ENCODE measurements at regions not wholly inside any gene's neighbourhood (a gene's known extent, or its start where the extent isn't known, plus 50 kb on each side); places are given as distances from the start of the nearest gene placed in this dataset.

DNA sequence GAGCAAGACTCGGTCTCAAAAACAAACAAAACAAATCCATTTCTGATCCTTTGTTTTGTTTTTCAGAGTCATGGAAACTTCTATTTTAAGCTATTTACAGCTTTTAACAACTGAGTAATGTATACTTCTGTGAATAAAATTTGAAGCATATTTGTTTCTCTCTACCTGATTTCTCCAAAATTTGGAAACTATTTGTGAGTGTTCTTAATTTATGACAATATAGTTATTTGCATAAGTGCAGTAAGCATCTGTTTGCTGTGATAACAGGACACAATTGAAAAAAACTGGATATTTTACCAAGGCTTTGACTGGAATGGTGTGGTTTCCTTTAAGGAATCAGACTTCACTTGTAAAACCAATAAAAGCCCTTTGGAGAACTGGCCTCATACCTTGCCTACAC lies 53.3 kb upstream of the GULP1 start:
- no peak overlapping the region for H2BK5ac ChIP-seq (ENCODE audit: low read depth, low read length, poor library complexity, severe bottlenecking)
- no peak overlapping the region for H2BK20ac ChIP-seq (ENCODE audit: low read depth, low read length)
- H4K8ac ChIP-seq (ENCODE audit: low read depth in 2 of 2, low read length in 2 of 2): no peak overlapping the region
- no TSS peak for BruUV-seq (replicated peaks)
- no peaks in the 10 kb centered on the region for H3K36me3 ChIP-seq (ENCODE audit: control insufficient read depth, insufficient read depth, low read length)
- no peak overlapping the region for H3K4ac ChIP-seq (ENCODE audit: low read depth, low read length)
- dilution Hi-C loops (cut with HindIII; ENCODE audit: low sequenced_read_pairs, unreplicated experiment) (no loop called here), intact Hi-C loops (cut with micrococcal nuclease) (no loop called here), in situ Hi-C loops (cut with MboI; ENCODE audit: low sequenced_read_pairs) (no loop called here)
- no peaks in the 10 kb centered on the region for H3K9me1 ChIP-seq (ENCODE audit: insufficient read depth, low read length)
- H4K20me1 ChIP-seq (ENCODE audit: insufficient read depth, low read length): no peaks in the 10 kb centered on the region
- H2AFZ ChIP-seq (replicated peaks; ENCODE audit: low read length, poor library complexity): no peak overlapping the region
- no peak overlapping the region for H3K27ac ChIP-seq (ENCODE audit: insufficient read depth, low read length)
- no peak for TF ChIP-seq RFX5 (IDR thresholded peaks at IDR 0.05; ENCODE audit: low read depth, low read length)
- TF ChIP-seq, protein P1, sequence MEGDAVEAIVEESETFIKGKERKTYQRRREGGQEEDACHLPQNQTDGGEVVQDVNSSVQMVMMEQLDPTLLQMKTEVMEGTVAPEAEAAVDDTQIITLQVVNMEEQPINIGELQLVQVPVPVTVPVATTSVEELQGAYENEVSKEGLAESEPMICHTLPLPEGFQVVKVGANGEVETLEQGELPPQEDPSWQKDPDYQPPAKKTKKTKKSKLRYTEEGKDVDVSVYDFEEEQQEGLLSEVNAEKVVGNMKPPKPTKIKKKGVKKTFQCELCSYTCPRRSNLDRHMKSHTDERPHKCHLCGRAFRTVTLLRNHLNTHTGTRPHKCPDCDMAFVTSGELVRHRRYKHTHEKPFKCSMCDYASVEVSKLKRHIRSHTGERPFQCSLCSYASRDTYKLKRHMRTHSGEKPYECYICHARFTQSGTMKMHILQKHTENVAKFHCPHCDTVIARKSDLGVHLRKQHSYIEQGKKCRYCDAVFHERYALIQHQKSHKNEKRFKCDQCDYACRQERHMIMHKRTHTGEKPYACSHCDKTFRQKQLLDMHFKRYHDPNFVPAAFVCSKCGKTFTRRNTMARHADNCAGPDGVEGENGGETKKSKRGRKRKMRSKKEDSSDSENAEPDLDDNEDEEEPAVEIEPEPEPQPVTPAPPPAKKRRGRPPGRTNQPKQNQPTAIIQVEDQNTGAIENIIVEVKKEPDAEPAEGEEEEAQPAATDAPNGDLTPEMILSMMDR (conservative IDR thresholded peaks at IDR 0.05; ENCODE audit: low read depth, low read length): no peak
- no peak for TF ChIP-seq USF2 (IDR thresholded peaks at IDR 0.05; ENCODE audit: low read depth, low read length)
- TF ChIP-seq NFE2L2 (IDR thresholded peaks at IDR 0.05; ENCODE audit: low read depth, low read length): no peak
- TF ChIP-seq, protein P2, sequence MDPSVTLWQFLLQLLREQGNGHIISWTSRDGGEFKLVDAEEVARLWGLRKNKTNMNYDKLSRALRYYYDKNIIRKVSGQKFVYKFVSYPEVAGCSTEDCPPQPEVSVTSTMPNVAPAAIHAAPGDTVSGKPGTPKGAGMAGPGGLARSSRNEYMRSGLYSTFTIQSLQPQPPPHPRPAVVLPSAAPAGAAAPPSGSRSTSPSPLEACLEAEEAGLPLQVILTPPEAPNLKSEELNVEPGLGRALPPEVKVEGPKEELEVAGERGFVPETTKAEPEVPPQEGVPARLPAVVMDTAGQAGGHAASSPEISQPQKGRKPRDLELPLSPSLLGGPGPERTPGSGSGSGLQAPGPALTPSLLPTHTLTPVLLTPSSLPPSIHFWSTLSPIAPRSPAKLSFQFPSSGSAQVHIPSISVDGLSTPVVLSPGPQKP (IDR thresholded peaks at IDR 0.05; ENCODE audit: borderline replicate concordance, low read depth, low read length): no peak
- TF ChIP-seq RAD21 (IDR thresholded peaks at IDR 0.05; ENCODE audit: low read length): no peak
- no peak for TF ChIP-seq MAZ (IDR thresholded peaks at IDR 0.05; ENCODE audit: borderline replicate concordance, low read depth, low read length)
- TF ChIP-seq CEBPB (IDR thresholded peaks at IDR 0.05; ENCODE audit: low read depth, low read length): no peak
- TF ChIP-seq POLR2A (IDR thresholded peaks at IDR 0.05; ENCODE audit: low read depth, low read length): no peak
- TF ChIP-seq FOS (IDR thresholded peaks at IDR 0.05; ENCODE audit: low read depth, low read length): no peak
- no peak for TF ChIP-seq RCOR1 (IDR thresholded peaks at IDR 0.05; ENCODE audit: insufficient replicate concordance, low read length)
- no peak for TF ChIP-seq BHLHE40 (IDR thresholded peaks at IDR 0.05; ENCODE audit: low read depth, low read length)
- no peak for TF ChIP-seq SMC3 (IDR thresholded peaks at IDR 0.05; ENCODE audit: low read depth, low read length)
- no peak for TF ChIP-seq CHD1 (IDR thresholded peaks at IDR 0.05; ENCODE audit: low read depth, low read length)
- TF ChIP-seq MAFK (IDR thresholded peaks at IDR 0.05; ENCODE audit: low read depth, low read length): no peak
- TF ChIP-seq MXI1 (IDR thresholded peaks at IDR 0.05; ENCODE audit: borderline replicate concordance, low read depth, low read length): no peak
- no peak for ATAC-seq (ENCODE audit: low read depth)
- no peak overlapping the region for H2AK9ac ChIP-seq (replicated peaks; ENCODE audit: low read depth, low read length, poor library complexity)
- ChIA-PET CTCF (no interaction called here), POLR2A (ENCODE audit: unreplicated experiment) (no interaction called here)
- WGBS, 2 experiments (ENCODE audit: extremely low coverage in 2 of 2, insufficient read length in 1 of 2): no CpG with 5 or more reads among the region's 1 CpG
- no peak overlapping the region for H2AK5ac ChIP-seq (ENCODE audit: low read depth, low read length)
- H2BK120ac ChIP-seq (ENCODE audit: low read depth, low read length): no peak overlapping the region
- no peak overlapping the region for H3K18ac ChIP-seq (ENCODE audit: low read depth, low read length)
- H2BK15ac ChIP-seq (ENCODE audit: low read depth, low read length): no peak overlapping the region
- H3K9ac ChIP-seq (ENCODE audit: low read depth, low read length): no peak overlapping the region
- no peak overlapping the region for H3K4me3 ChIP-seq (ENCODE audit: insufficient read depth, low read depth, low read length)
- DNase-seq: no peak
- H4K5ac ChIP-seq (ENCODE audit: low read depth, low read length): no peak overlapping the region
- H3K4me2 ChIP-seq (ENCODE audit: low read depth, low read length): no peak overlapping the region
- no peaks in the 10 kb centered on the region for H3K27me3 ChIP-seq (ENCODE audit: control insufficient read depth, insufficient read depth, low read length)
- H4K91ac ChIP-seq (ENCODE audit: insufficient read depth, low read depth, low read length): no peak overlapping the region
- H3K4me1 ChIP-seq (ENCODE audit: control insufficient read depth, insufficient read depth, low read length): no peaks in the 10 kb centered on the region
- H3K79me1 ChIP-seq (ENCODE audit: low read depth in 1 of 2, low read length in 2 of 2): no peaks in the 10 kb centered on the region
- H3K56ac ChIP-seq (ENCODE audit: extremely low read depth, insufficient read depth, low read length): no peak overlapping the region
- H3K23ac ChIP-seq (ENCODE audit: low read depth, low read length): no peak overlapping the region
- no peak overlapping the region for H3K14ac ChIP-seq (replicated peaks; ENCODE audit: low read depth, low read length)
- H3K9me3 ChIP-seq (ENCODE audit: control insufficient read depth, insufficient read depth, low read length): peaks cover 4% of the 10 kb centered on the region
